NB4 (cell line): ENCODE measurements at regions not wholly inside any gene's neighbourhood (a gene's known extent, or its start where the extent isn't known, plus 50 kb on each side); places are given as distances from the start of the nearest gene placed in this dataset.

Source experiments
- DNase-seq: peaks from one replicate; pipeline ENCODE4 v3.0.0; 2010; ENCODE audit warnings: low read depth
- H3K4me3 ChIP-seq: one replicate; pipeline ENCODE4 v1.5.1; 2011; ENCODE audit warnings: mild to moderate bottlenecking, low read depth, low read length, moderate library complexity
- CTCF ChIP-seq: IDR thresholded peaks from one replicate; pipeline ENCODE4 v1.5.1; 2012; ENCODE audit warnings: low read depth, low read length
- MAX ChIP-seq: IDR thresholded peaks from 2 replicates; pipeline ENCODE4 v1.6.1; 2011; ENCODE audit warnings: low read depth, low read length
- MYC ChIP-seq: IDR thresholded peaks from 2 replicates; pipeline ENCODE4 v1.6.1; 2011; ENCODE audit warnings: low read depth, low read length
- POLR2A ChIP-seq: IDR thresholded peaks from 2 replicates; pipeline ENCODE4 v1.6.1; 2011; ENCODE audit warnings: mild to moderate bottlenecking; ENCODE audit not compliant: insufficient read length; ENCODE audit errors: extremely low read depth

DNA sequence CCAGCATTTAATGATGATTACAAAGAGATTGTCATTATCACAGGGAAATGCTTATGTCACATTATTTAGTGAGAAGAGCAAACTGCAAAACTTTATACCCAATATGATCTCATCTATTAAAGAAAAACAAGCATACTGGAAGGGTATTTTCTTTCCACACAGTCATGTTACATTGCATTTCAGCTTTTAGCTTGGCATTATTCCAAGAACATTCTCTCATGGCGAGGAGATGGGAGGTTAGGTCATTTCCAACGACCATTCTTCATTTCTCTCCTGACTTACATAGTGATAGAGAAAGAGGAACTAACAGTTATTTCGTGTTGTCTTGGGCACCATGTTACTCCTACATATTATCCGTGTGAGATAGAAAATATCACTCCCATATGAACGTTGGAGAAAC is 309.4 kb upstream of the XYLT1 start:
- no peak for DNase-seq
- TF ChIP-seq POLR2A (no peak), MYC (no peak), CTCF (no peak), MAX (no peak)
- H3K4me3 ChIP-seq = no peak overlapping the region

DNA sequence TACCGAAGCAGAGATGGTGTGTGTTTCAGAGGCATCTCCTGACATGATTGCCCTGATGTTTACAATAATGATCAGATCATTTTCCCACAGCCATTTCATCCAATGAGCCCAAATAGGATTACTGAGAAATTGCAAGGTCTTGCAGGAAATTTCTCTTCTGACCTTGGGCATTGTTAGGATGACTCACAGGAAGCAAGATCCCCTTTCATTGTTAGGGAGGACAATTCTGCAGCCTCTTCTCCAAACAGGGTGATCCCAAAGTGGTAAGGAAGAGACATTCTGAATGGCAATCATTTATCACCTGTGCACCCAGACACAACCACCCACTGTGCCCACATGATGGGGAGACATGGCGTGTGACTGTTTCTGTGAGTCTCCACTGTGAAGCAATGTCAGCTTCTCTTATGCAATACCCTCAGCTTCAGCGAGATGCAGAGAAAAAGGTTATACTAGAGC is 306.7 kb upstream of the XYLT1 start:
- TF ChIP-seq MYC (no peak), POLR2A (no peak), MAX (no peak), CTCF (no peak)
- H3K4me3 ChIP-seq = no peak overlapping the region
- peak; percentile 9 for DNase-seq

- no peak overlapping the region for H3K4me3 ChIP-seq
- TF ChIP-seq CTCF (no peak), MAX (no peak), MYC (no peak), POLR2A (no peak)
- DNase-seq = no peak
Observed at GRCh38 chr16:17776888-17777287, 306.1 kb upstream of the XYLT1 start.

- no peak overlapping the region for H3K4me3 ChIP-seq
Observed at GRCh38 chr16:17776465-17776864, 305.7 kb upstream of the XYLT1 start.

GRCh38 chr16:17775061-17775460 is 304.3 kb upstream of the XYLT1 start:
- no peak for DNase-seq
- TF ChIP-seq MYC (no peak), CTCF (no peak), POLR2A (no peak), MAX (no peak)
- H3K4me3 ChIP-seq = no peak overlapping the region

More at GRCh38 chr16:17776465-17776864, 305.7 kb upstream of the XYLT1 start:
- TF ChIP-seq POLR2A (no peak), CTCF (no peak), MYC (no peak), MAX (no peak)
- DNase-seq = no peak

DNA sequence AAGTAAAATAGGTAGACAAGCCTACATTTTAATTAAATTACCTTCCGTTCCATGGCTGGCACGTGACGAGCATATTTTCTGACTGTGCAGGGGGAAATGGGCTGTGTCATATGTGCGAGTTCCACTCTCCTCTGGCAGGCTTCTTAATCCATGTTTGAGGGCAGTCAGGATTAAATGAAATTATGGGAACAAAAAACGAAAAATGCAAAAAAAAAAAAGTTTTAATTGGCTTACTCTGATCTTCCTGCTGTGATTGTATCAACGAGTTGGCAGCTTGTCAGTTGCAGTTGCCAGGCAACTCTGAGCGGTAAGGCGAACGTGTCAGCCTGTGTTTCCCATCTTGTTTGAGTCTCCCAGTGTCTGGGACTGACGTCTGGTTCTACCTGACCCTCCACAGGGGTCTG is 302.9 kb upstream of the XYLT1 start:
- DNase-seq = no peak
- H3K4me3 ChIP-seq = no peak overlapping the region
- TF ChIP-seq MYC (no peak), MAX (no peak), POLR2A (no peak), CTCF (no peak)
